ENCODE measurements at regions not wholly inside any gene's neighbourhood (a gene's known extent, or its start where the extent isn't known, plus 50 kb on each side); places are given as distances from the start of the nearest gene placed in this dataset.
"Not testable (repeated sequence)": the region's sequence is repeated elsewhere in the genome, so short reads cannot be mapped to it uniquely, and the experiment has no call there.

DNA sequence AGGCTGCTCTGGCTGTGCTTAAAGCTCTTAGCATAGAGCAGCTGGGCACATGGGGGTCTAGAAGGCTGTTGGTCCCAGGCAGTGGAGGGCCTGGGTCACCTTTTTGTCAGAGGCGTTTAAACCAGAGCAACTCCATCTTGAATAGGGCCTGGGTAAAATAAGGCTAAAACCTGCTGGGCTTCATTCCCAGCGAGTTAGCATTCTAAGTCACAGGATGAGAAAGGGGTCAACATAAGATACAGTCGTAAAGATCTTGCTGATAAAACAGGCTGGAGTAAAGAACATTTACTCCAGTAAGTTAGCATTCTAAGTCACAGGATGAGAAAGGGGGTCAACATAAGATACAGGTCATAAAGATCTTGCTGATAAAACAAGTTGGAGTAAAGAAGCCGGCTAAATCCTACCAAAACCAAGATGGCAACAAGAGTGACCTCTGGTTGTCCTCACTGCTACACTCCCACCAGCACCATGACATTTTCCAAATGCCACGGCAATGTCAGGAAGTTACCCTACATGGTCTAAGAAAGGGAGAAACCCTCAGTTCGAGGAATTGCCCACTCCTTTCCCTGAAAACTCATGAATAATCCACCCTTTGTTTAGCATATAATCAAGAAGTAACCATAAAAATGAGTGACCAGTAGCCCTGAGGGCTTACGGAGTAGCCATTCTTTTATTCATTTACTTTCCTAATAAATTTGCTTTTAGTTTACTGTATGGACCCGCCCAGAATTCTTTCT is 96.8 kb upstream of the PCBD1 start:
- Mint-ChIP-seq H3K27ac (no peak overlapping the region), H3K4me1 (peaks cover 21% of the 10 kb centered on the region), H3K36me3 (no peaks in the 10 kb centered on the region), H3K4me3 (no peak overlapping the region), H3K27me3 (ENCODE audit: low read depth) (peaks cover 6% of the 10 kb centered on the region), H3K9me3 (no peaks in the 10 kb centered on the region)
- TF ChIP-seq, protein P1, sequence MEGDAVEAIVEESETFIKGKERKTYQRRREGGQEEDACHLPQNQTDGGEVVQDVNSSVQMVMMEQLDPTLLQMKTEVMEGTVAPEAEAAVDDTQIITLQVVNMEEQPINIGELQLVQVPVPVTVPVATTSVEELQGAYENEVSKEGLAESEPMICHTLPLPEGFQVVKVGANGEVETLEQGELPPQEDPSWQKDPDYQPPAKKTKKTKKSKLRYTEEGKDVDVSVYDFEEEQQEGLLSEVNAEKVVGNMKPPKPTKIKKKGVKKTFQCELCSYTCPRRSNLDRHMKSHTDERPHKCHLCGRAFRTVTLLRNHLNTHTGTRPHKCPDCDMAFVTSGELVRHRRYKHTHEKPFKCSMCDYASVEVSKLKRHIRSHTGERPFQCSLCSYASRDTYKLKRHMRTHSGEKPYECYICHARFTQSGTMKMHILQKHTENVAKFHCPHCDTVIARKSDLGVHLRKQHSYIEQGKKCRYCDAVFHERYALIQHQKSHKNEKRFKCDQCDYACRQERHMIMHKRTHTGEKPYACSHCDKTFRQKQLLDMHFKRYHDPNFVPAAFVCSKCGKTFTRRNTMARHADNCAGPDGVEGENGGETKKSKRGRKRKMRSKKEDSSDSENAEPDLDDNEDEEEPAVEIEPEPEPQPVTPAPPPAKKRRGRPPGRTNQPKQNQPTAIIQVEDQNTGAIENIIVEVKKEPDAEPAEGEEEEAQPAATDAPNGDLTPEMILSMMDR (IDR thresholded peaks at IDR 0.05; ENCODE audit: unreplicated experiment) = no peak
- DNase-seq (ENCODE audit: low spot score in 2 of 2, unreplicated experiment in 2 of 2) = no peak

- Mint-ChIP-seq H3K36me3 (no peaks in the 10 kb centered on the region), H3K4me1 (peaks cover 21% of the 10 kb centered on the region), H3K4me3 (no peak overlapping the region), H3K27ac (no peak overlapping the region), H3K9me3 (no peaks in the 10 kb centered on the region), H3K27me3 (ENCODE audit: low read depth) (peaks cover 6% of the 10 kb centered on the region)
- TF ChIP-seq, protein P1 (IDR thresholded peaks at IDR 0.05; ENCODE audit: unreplicated experiment) = no peak
- no peak for DNase-seq (ENCODE audit: low spot score in 2 of 2, unreplicated experiment in 2 of 2)
Observed at GRCh38 chr10:70985824-70986622, 97.7 kb upstream of the PCBD1 start.

DNA sequence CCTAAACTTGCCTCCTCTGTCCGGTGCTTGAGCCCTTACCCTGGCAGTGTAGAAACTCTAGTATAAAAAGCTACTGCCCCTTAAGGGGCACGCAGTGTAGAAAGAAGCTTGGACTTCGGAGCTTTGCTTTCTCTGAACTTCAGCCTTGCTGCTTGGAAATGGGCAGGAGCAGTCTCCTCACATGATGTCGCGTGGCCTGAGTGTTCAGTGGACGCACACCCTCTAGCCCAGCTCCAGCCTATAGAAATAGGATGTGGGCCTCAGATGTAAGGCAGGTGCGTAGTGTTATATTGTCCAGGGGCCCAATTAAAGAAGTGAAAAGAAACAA is 98.2 kb upstream of the PCBD1 start:
- DNase-seq (ENCODE audit: low spot score in 2 of 2, unreplicated experiment in 2 of 2) = no peak
- Mint-ChIP-seq H3K4me3 (no peak overlapping the region), H3K9me3 (no peaks in the 10 kb centered on the region), H3K27ac (no peak overlapping the region), H3K4me1 (peaks cover 21% of the 10 kb centered on the region), H3K27me3 (ENCODE audit: low read depth) (peaks cover 6% of the 10 kb centered on the region), H3K36me3 (no peaks in the 10 kb centered on the region)
- TF ChIP-seq, protein P1 (IDR thresholded peaks at IDR 0.05; ENCODE audit: unreplicated experiment) = no peak

DNA sequence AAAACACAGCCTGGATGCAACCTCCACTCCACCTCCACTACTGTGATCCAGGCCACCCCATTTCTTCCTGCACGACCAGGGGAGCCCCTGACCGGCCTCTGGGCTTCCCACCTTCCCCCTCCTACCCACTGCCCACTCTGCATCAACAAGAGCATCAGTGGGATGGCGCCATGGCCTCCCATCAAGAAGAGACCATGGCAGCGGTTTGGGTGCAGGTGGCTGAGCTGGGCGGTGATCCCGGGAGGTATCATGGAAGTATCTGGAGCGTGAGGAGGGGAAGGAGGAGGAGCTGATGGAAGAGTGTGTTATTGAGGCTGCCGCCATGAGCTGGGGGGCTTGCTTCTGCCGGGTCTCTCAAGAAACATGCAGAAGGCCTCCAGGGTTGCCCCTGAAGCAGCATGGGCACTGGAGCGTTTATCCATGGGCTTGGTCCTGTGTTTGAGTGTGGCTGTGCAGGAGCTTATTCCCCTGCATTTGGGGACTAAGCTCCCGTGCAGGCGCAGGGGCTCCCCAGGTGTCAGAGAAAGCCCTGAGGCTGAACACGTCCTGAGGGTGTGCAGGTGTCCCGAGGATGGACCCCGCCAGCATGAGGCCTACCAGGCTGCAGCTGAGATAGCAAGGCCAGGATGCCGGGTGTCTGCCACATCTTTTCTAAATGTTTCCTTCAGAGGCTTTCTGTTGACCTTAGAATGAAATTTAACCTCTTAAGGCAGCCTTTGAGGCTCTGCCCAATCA is 99.2 kb upstream of the PCBD1 start:
- no peak for DNase-seq (ENCODE audit: low spot score in 2 of 2, unreplicated experiment in 2 of 2)
- Mint-ChIP-seq H3K4me1 (peaks cover 21% of the 10 kb centered on the region), H3K4me3 (no peak overlapping the region), H3K27ac (no peak overlapping the region), H3K36me3 (no peaks in the 10 kb centered on the region), H3K27me3 (ENCODE audit: low read depth) (peaks cover 6% of the 10 kb centered on the region), H3K9me3 (no peaks in the 10 kb centered on the region)
- TF ChIP-seq, protein P1 (IDR thresholded peaks at IDR 0.05; ENCODE audit: unreplicated experiment) = no peak

GRCh38 chr10:70990156-70990555 is 101.8 kb upstream of the PCBD1 start:
- H3K27me3 Mint-ChIP-seq (ENCODE audit: low read depth); H3K9me3 Mint-ChIP-seq; H3K36me3 Mint-ChIP-seq; DNase-seq (ENCODE audit: low spot score in 2 of 2, unreplicated experiment in 2 of 2); H3K27ac Mint-ChIP-seq; H3K4me3 Mint-ChIP-seq: not testable (repeated sequence)
- peaks cover 12% of the 10 kb centered on the region for H3K4me1 Mint-ChIP-seq

GRCh38 chr10:70990681-70991080 is 102.3 kb upstream of the PCBD1 start:
- peaks cover 7% of the 10 kb centered on the region for H3K4me1 Mint-ChIP-seq

More at GRCh38 chr10:70990681-70991080, 102.3 kb upstream of the PCBD1 start:
- Mint-ChIP-seq H3K36me3 (no peaks in the 10 kb centered on the region), H3K9me3 (no peaks in the 10 kb centered on the region), H3K27ac (no peak overlapping the region), H3K4me3 (no peak overlapping the region), H3K27me3 (ENCODE audit: low read depth) (peaks cover 15% of the 10 kb centered on the region)
- no peak for DNase-seq (ENCODE audit: low spot score in 2 of 2, unreplicated experiment in 2 of 2)
- TF ChIP-seq, protein P1 (IDR thresholded peaks at IDR 0.05; ENCODE audit: unreplicated experiment) = no peak

Data from mesothelial cell of epicardium (in vitro differentiated cells).